WTC11 (cell line): ENCODE measurements at regions not wholly inside any gene's neighbourhood (a gene's known extent, or its start where the extent isn't known, plus 50 kb on each side); places are given as distances from the start of the nearest gene placed in this dataset.

ENCODE experiments used
- IRF2 ChIP-seq: sonication (generic); formaldehyde crosslinking; IDR thresholded peaks from 2 replicates; pipeline ENCODE4 v1.8.0; 2022; ENCODE audit warnings: low read depth, missing genetic modification reagents, borderline replicate concordance
- NR1H2 ChIP-seq: sonication (generic); formaldehyde crosslinking; IDR thresholded peaks from 2 replicates; pipeline ENCODE4 v1.9.0; 2021; ENCODE audit warnings: mild to moderate bottlenecking, moderate library complexity, missing genetic modification reagents
- ZNF121 ChIP-seq: sonication (generic); formaldehyde crosslinking; IDR thresholded peaks from 2 replicates; pipeline ENCODE4 v1.8.0; 2023; ENCODE audit warnings: missing genetic modification reagents
- TF ChIP-seq, protein P1 (sequence below): fragments of 200-600 bp; IDR thresholded peaks from 2 replicates; pipeline ENCODE4 v1.8.0; 2022; ENCODE audit warnings: antibody characterized with exemption
- TF ChIP-seq, protein P2 (sequence below): sonication (generic); formaldehyde crosslinking; IDR thresholded peaks from 2 replicates; pipeline ENCODE4 v1.8.1; 2022; ENCODE audit warnings: missing genetic modification reagents, borderline replicate concordance
- TF ChIP-seq, protein P3 (sequence below): sonication (generic); formaldehyde crosslinking; IDR thresholded peaks from 2 replicates; pipeline ENCODE4 v1.8.1; 2022; ENCODE audit warnings: low read depth, mild to moderate bottlenecking, moderate library complexity, missing genetic modification reagents, borderline replicate concordance
- TF ChIP-seq, protein P4 (sequence below): sonication (generic); formaldehyde crosslinking; IDR thresholded peaks from 2 replicates; pipeline ENCODE4 v1.8.0; 2022; ENCODE audit warnings: mild to moderate bottlenecking, missing genetic modification reagents
- TF ChIP-seq, protein P5 (sequence below): sonication (generic); formaldehyde crosslinking; IDR thresholded peaks from 2 replicates; pipeline ENCODE4 v1.8.0; 2022; ENCODE audit warnings: mild to moderate bottlenecking, missing genetic modification reagents
- TF ChIP-seq, protein P6 (sequence below): sonication (generic); formaldehyde crosslinking; IDR thresholded peaks from 2 replicates; pipeline ENCODE4 v1.8.1; 2023; ENCODE audit warnings: mild to moderate bottlenecking, missing genetic modification reagents, moderate library complexity

DNA sequence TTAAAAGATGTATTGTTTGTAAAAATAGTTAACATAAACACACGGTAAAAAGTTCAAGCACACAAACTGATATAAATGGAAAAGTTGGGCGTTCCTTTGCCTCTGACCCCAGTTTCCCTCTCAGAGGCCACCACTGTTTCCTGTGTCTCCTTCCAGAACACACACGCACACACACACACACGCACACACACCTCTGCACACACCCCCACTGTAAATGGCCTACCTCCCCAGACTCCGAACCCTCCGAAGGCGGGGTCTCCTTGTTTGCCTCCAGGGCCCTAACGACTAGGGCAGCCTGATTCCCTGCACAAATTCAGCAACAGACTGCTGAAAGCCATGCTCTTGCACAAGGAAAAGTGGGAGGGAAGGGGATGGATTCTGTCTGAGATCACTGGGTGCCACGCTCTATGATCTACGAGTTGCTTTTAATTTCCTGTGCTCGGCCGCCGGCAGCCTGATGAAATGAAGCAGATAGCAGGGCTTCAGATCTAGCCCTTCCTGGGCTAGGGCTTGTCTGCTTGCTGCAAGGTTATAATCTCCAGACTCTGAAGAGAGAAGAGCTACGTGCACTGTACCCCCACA lies 184.0 kb upstream of the IL12B start:
- TF ChIP-seq ZNF121 (CRISPR knock-in tag) (no peak), IRF2 (no peak), NR1H2 (CRISPR knock-in tag) (no peak)
- TF ChIP-seq, protein P1, sequence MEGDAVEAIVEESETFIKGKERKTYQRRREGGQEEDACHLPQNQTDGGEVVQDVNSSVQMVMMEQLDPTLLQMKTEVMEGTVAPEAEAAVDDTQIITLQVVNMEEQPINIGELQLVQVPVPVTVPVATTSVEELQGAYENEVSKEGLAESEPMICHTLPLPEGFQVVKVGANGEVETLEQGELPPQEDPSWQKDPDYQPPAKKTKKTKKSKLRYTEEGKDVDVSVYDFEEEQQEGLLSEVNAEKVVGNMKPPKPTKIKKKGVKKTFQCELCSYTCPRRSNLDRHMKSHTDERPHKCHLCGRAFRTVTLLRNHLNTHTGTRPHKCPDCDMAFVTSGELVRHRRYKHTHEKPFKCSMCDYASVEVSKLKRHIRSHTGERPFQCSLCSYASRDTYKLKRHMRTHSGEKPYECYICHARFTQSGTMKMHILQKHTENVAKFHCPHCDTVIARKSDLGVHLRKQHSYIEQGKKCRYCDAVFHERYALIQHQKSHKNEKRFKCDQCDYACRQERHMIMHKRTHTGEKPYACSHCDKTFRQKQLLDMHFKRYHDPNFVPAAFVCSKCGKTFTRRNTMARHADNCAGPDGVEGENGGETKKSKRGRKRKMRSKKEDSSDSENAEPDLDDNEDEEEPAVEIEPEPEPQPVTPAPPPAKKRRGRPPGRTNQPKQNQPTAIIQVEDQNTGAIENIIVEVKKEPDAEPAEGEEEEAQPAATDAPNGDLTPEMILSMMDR = no peak
- TF ChIP-seq, protein P2, sequence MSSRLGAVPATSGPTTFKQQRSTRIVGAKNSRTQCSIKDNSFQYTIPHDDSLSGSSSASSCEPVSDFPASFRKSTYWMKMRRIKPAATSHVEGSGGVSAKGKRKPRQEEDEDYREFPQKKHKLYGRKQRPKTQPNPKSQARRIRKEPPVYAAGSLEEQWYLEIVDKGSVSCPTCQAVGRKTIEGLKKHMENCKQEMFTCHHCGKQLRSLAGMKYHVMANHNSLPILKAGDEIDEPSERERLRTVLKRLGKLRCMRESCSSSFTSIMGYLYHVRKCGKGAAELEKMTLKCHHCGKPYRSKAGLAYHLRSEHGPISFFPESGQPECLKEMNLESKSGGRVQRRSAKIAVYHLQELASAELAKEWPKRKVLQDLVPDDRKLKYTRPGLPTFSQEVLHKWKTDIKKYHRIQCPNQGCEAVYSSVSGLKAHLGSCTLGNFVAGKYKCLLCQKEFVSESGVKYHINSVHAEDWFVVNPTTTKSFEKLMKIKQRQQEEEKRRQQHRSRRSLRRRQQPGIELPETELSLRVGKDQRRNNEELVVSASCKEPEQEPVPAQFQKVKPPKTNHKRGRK = no peak
- TF ChIP-seq, protein P3, sequence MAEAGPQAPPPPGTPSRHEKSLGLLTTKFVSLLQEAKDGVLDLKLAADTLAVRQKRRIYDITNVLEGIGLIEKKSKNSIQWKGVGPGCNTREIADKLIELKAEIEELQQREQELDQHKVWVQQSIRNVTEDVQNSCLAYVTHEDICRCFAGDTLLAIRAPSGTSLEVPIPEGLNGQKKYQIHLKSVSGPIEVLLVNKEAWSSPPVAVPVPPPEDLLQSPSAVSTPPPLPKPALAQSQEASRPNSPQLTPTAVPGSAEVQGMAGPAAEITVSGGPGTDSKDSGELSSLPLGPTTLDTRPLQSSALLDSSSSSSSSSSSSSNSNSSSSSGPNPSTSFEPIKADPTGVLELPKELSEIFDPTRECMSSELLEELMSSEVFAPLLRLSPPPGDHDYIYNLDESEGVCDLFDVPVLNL (CRISPR knock-in tag) = no peak
- TF ChIP-seq, protein P4, sequence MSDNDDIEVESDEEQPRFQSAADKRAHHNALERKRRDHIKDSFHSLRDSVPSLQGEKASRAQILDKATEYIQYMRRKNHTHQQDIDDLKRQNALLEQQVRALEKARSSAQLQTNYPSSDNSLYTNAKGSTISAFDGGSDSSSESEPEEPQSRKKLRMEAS (CRISPR knock-in tag) = no peak
- TF ChIP-seq, protein P5, sequence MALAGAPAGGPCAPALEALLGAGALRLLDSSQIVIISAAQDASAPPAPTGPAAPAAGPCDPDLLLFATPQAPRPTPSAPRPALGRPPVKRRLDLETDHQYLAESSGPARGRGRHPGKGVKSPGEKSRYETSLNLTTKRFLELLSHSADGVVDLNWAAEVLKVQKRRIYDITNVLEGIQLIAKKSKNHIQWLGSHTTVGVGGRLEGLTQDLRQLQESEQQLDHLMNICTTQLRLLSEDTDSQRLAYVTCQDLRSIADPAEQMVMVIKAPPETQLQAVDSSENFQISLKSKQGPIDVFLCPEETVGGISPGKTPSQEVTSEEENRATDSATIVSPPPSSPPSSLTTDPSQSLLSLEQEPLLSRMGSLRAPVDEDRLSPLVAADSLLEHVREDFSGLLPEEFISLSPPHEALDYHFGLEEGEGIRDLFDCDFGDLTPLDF (CRISPR knock-in tag) = no peak
- TF ChIP-seq, protein P6, sequence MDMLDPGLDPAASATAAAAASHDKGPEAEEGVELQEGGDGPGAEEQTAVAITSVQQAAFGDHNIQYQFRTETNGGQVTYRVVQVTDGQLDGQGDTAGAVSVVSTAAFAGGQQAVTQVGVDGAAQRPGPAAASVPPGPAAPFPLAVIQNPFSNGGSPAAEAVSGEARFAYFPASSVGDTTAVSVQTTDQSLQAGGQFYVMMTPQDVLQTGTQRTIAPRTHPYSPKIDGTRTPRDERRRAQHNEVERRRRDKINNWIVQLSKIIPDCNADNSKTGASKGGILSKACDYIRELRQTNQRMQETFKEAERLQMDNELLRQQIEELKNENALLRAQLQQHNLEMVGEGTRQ = no peak
